ENCODE measurements at regions not wholly inside any gene's neighbourhood (a gene's known extent, or its start where the extent isn't known, plus 50 kb on each side); places are given as distances from the start of the nearest gene placed in this dataset.

GRCh38 chr1:221644145-221644448 lies 97.8 kb downstream of the DUSP10 start:
- TF ChIP-seq CTCF (conservative IDR thresholded peaks at IDR 0.05; ENCODE audit: low read depth, low read length) (no peak), EZH2 (IDR thresholded peaks at IDR 0.05; ENCODE audit: low read length, unreplicated experiment) (no peak)

Measured in PC-3 (cell line).